Liver (tissue), 8 donors: ENCODE measurements at regions not wholly inside any gene's neighbourhood (a gene's known extent, or its start where the extent isn't known, plus 50 kb on each side); places are given as distances from the start of the nearest gene placed in this dataset.

Source experiments
- DNase-seq: peaks from one replicate; pipeline ENCODE4 v3.0.0-alpha.2; 2017; ENCODE audit warnings: low spot score
- H3K27ac ChIP-seq, 2 donors: one replicate each; pipeline ENCODE4 v1.7.0; 2013; ENCODE audit warnings: inconsistent platforms in 2 of 2, low read length in 2 of 2, control low read depth in 1 of 2, low read depth in 1 of 2, mild to moderate bottlenecking in 1 of 2
- H3K27me3 ChIP-seq, 4 donors: one replicate each; pipeline versions ENCODE4 v1.6.1 to v1.7.0; 2013; ENCODE audit warnings: low read length in 3 of 4, inconsistent platforms in 1 of 4, mild to moderate bottlenecking in 1 of 4, moderate library complexity in 1 of 4; ENCODE audit not compliant: control insufficient read depth in 4 of 4, insufficient read depth in 4 of 4
- H3K36me3 ChIP-seq, 4 donors: one replicate each; pipeline versions ENCODE4 v1.6.1 to v1.7.0; 2013; ENCODE audit warnings: low read length in 3 of 4, mild to moderate bottlenecking in 3 of 4, low read depth in 1 of 4, moderate library complexity in 1 of 4; ENCODE audit not compliant: control insufficient read depth in 4 of 4, insufficient read depth in 3 of 4
- H3K4me1 ChIP-seq, 4 donors: one replicate each; pipeline versions ENCODE4 v1.6.1 to v1.7.0; 2013; ENCODE audit warnings: low read length in 3 of 4, mild to moderate bottlenecking in 3 of 4, moderate library complexity in 1 of 4; ENCODE audit not compliant: control insufficient read depth in 4 of 4, insufficient read depth in 4 of 4
- H3K4me3 ChIP-seq, 3 donors: one replicate each; pipeline versions ENCODE4 v1.6.1 to v1.7.0; 2013; ENCODE audit warnings: low read length in 3 of 3, control low read depth in 1 of 3, low read depth in 1 of 3, mild to moderate bottlenecking in 1 of 3
- H3K9ac ChIP-seq, 2 donors: one replicate each; pipeline ENCODE4 v1.7.0; 2013; ENCODE audit warnings: low read length in 2 of 2, mild to moderate bottlenecking in 2 of 2, moderate library complexity in 2 of 2, control low read depth in 1 of 2, low read depth in 1 of 2
- H3K9me3 ChIP-seq, 4 donors: one replicate each; pipeline versions ENCODE4 v1.6.1 to v1.7.0; 2013; ENCODE audit warnings: low read length in 3 of 4; ENCODE audit not compliant: control insufficient read depth in 4 of 4
- EGR1 ChIP-seq, 2 donors: IDR thresholded peaks; 2 replicates each; pipeline ENCODE4 v1.6.1; 2016 to 2018; ENCODE audit warnings: antibody characterized with exemption in 2 of 2, low read depth in 2 of 2
- FOXA1 ChIP-seq: IDR thresholded peaks from 2 replicates; pipeline ENCODE4 v1.6.1; 2016; ENCODE audit warnings: antibody characterized with exemption
- FOXA2 ChIP-seq: IDR thresholded peaks from 2 replicates; pipeline ENCODE4 v1.6.1; 2016; ENCODE audit warnings: antibody characterized with exemption
- GABPA ChIP-seq, 2 donors: IDR thresholded peaks in 1 of 2; conservative IDR thresholded peaks in 1 of 2; 2 replicates each; pipeline ENCODE4 v1.6.1; 2016; ENCODE audit warnings: antibody characterized with exemption in 2 of 2, mild to moderate bottlenecking in 1 of 2, moderate library complexity in 1 of 2
- HNF4A ChIP-seq, 2 donors: conservative IDR thresholded peaks; 2 replicates each; pipeline ENCODE4 v1.6.1; 2016; ENCODE audit warnings: antibody characterized with exemption in 2 of 2, mild to moderate bottlenecking in 2 of 2
- HNF4G ChIP-seq: IDR thresholded peaks from 2 replicates; pipeline ENCODE4 v1.6.1; 2016; ENCODE audit warnings: antibody characterized with exemption
- JUND ChIP-seq, 2 donors: IDR thresholded peaks; 2 replicates each; pipeline ENCODE4 v1.6.1; 2016; ENCODE audit warnings: antibody characterized with exemption in 2 of 2
- NR2F2 ChIP-seq: IDR thresholded peaks from 2 replicates; pipeline ENCODE4 v1.6.1; 2016; ENCODE audit warnings: antibody characterized with exemption
- RAD21 ChIP-seq, 2 donors: IDR thresholded peaks; 2 replicates each; pipeline ENCODE4 v1.6.1; 2016; ENCODE audit warnings: antibody characterized with exemption in 2 of 2, mild to moderate bottlenecking in 2 of 2
- RXRA ChIP-seq, 2 donors: IDR thresholded peaks; 2 replicates each; pipeline ENCODE4 v1.6.1; 2017 to 2018; ENCODE audit warnings: antibody characterized with exemption in 2 of 2, mild to moderate bottlenecking in 1 of 2
- SP1 ChIP-seq: IDR thresholded peaks from 2 replicates; pipeline ENCODE4 v1.6.1; 2018; ENCODE audit warnings: antibody characterized with exemption, mild to moderate bottlenecking
- TAF1 ChIP-seq: conservative IDR thresholded peaks from 2 replicates; pipeline ENCODE4 v1.6.1; 2016; ENCODE audit warnings: antibody characterized with exemption, mild to moderate bottlenecking
- YY1 ChIP-seq: IDR thresholded peaks from 2 replicates; pipeline ENCODE4 v1.6.1; 2016; ENCODE audit warnings: antibody characterized with exemption, mild to moderate bottlenecking
- ZBTB33 ChIP-seq: IDR thresholded peaks from 2 replicates; pipeline ENCODE4 v1.6.1; 2016; ENCODE audit warnings: antibody characterized with exemption
- WGBS: extraction: QIAGEN DNeasy Blood & Tissue Kit; methylation state at CpG from one replicate; pipeline ENCODE4 v1.1.7; 2013; 5-methylcytosine and 5-hydroxymethylcytosine counted together
- TF ChIP-seq, protein P1 (sequence below): IDR thresholded peaks from 2 replicates; pipeline ENCODE4 v1.6.1; 2016; ENCODE audit warnings: antibody characterized with exemption
- TF ChIP-seq, protein P2 (sequence below): IDR thresholded peaks from 2 replicates; pipeline ENCODE4 v1.6.1; 2016; ENCODE audit warnings: antibody characterized with exemption
- TF ChIP-seq, protein P3 (sequence below): fragments of 150-350 bp; IDR thresholded peaks from 2 replicates; pipeline ENCODE4 v1.5.1; 2017; ENCODE audit warnings: improper control_type of control experiment, low read depth, low read length; ENCODE audit not compliant: missing input control
- TF ChIP-seq, protein P4 (sequence below): IDR thresholded peaks from 2 replicates; pipeline ENCODE4 v1.6.1; 2016; ENCODE audit warnings: antibody characterized with exemption, mild to moderate bottlenecking
- donor health status: healthy.
- donor health status: healthy.
- donor health status: healthy.
- donor health status: healthy.
- donor health status: healthy.

GRCh38 chr20:58045579-58045978, 182.9 kb downstream of the ANKRD60 start:
- no peak overlapping the region for H3K4me3 ChIP-seq
- no peaks in the 10 kb centered on the region for H3K4me1 ChIP-seq
- no peak overlapping the region for H3K27ac ChIP-seq
- H3K27me3 ChIP-seq = peaks cover 0 to 2% (median under 1%) of the 10 kb centered on the region in 4 donors
- H3K36me3 ChIP-seq = no peaks in the 10 kb centered on the region
- TF ChIP-seq, protein P1, sequence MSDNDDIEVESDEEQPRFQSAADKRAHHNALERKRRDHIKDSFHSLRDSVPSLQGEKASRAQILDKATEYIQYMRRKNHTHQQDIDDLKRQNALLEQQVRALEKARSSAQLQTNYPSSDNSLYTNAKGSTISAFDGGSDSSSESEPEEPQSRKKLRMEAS = no peak
- TF ChIP-seq HNF4A (conservative IDR thresholded peaks at IDR 0.05) (no peak), FOXA1 (no peak), SP1 (no peak), RAD21 (IDR thresholded peaks at IDR 0.05) (no peak), ZBTB33 (no peak), YY1 (no peak), EGR1 (IDR thresholded peaks at IDR 0.05; ENCODE audit: low read depth in 2 of 2) (no peak), NR2F2 (no peak), RXRA (IDR thresholded peaks at IDR 0.05) (no peak), GABPA (IDR thresholded peaks at IDR 0.05 in 1 of 2, conservative IDR thresholded peaks at IDR 0.05 in 1 of 2) (no peak), TAF1 (no peak), JUND (IDR thresholded peaks at IDR 0.05) (no peak), HNF4G (no peak), FOXA2 (no peak)
- TF ChIP-seq, protein P2, sequence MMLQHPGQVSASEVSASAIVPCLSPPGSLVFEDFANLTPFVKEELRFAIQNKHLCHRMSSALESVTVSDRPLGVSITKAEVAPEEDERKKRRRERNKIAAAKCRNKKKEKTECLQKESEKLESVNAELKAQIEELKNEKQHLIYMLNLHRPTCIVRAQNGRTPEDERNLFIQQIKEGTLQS = no peak
- TF ChIP-seq, protein P3, sequence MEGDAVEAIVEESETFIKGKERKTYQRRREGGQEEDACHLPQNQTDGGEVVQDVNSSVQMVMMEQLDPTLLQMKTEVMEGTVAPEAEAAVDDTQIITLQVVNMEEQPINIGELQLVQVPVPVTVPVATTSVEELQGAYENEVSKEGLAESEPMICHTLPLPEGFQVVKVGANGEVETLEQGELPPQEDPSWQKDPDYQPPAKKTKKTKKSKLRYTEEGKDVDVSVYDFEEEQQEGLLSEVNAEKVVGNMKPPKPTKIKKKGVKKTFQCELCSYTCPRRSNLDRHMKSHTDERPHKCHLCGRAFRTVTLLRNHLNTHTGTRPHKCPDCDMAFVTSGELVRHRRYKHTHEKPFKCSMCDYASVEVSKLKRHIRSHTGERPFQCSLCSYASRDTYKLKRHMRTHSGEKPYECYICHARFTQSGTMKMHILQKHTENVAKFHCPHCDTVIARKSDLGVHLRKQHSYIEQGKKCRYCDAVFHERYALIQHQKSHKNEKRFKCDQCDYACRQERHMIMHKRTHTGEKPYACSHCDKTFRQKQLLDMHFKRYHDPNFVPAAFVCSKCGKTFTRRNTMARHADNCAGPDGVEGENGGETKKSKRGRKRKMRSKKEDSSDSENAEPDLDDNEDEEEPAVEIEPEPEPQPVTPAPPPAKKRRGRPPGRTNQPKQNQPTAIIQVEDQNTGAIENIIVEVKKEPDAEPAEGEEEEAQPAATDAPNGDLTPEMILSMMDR = no peak
- TF ChIP-seq, protein P4, sequence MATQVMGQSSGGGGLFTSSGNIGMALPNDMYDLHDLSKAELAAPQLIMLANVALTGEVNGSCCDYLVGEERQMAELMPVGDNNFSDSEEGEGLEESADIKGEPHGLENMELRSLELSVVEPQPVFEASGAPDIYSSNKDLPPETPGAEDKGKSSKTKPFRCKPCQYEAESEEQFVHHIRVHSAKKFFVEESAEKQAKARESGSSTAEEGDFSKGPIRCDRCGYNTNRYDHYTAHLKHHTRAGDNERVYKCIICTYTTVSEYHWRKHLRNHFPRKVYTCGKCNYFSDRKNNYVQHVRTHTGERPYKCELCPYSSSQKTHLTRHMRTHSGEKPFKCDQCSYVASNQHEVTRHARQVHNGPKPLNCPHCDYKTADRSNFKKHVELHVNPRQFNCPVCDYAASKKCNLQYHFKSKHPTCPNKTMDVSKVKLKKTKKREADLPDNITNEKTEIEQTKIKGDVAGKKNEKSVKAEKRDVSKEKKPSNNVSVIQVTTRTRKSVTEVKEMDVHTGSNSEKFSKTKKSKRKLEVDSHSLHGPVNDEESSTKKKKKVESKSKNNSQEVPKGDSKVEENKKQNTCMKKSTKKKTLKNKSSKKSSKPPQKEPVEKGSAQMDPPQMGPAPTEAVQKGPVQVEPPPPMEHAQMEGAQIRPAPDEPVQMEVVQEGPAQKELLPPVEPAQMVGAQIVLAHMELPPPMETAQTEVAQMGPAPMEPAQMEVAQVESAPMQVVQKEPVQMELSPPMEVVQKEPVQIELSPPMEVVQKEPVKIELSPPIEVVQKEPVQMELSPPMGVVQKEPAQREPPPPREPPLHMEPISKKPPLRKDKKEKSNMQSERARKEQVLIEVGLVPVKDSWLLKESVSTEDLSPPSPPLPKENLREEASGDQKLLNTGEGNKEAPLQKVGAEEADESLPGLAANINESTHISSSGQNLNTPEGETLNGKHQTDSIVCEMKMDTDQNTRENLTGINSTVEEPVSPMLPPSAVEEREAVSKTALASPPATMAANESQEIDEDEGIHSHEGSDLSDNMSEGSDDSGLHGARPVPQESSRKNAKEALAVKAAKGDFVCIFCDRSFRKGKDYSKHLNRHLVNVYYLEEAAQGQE = no peak
- H3K9me3 ChIP-seq = no peaks in the 10 kb centered on the region
- no peak overlapping the region for H3K9ac ChIP-seq
- WGBS = 71% methylated on average over 7 of the region's 7 CpGs
- DNase-seq = no peak
